UCSD-AML1 (cell line): ENCODE measurements at regions not wholly inside any gene's neighbourhood (a gene's known extent, or its start where the extent isn't known, plus 50 kb on each side); places are given as distances from the start of the nearest gene placed in this dataset.

Experiments used
- DNase-seq: peaks from one replicate; lab custom pipeline; 2025; ENCODE audit not compliant: unreplicated experiment; lab: John Stamatoyannopoulos, UW

- DNase-seq: no peak
Measured at GRCh38 chr18:39976771-39977170, 1978.3 kb upstream of the PIK3C3 start.

- no peak for DNase-seq
Measured at GRCh38 chr18:39972521-39972920, 1982.5 kb upstream of the PIK3C3 start.

- no peak for DNase-seq
Measured at GRCh38 chr18:39969803-39970494, 1985.1 kb upstream of the PIK3C3 start.

- DNase-seq: no peak
Measured at GRCh38 chr18:39966275-39966674, 1988.8 kb upstream of the PIK3C3 start.

GRCh38 chr18:39962546-39962945 is 1992.5 kb upstream of the PIK3C3 start:
- DNase-seq: no peak

- no peak for DNase-seq
Measured at GRCh38 chr18:39960550-39960949, 1994.5 kb upstream of the PIK3C3 start.

GRCh38 chr18:39959839-39960238 is 1995.2 kb upstream of the PIK3C3 start:
- DNase-seq: no peak

- no peak for DNase-seq
Measured at GRCh38 chr18:39958876-39959275, 1996.2 kb upstream of the PIK3C3 start.

GRCh38 chr18:39952816-39953215 is 2002.2 kb upstream of the PIK3C3 start:
- DNase-seq: no peak

GRCh38 chr18:39951142-39951720 is 2003.8 kb upstream of the PIK3C3 start:
- DNase-seq: no peak

GRCh38 chr18:39946623-39947061 is 2008.4 kb upstream of the PIK3C3 start:
- DNase-seq: no peak

GRCh38 chr18:39945076-39945475 is 2010.0 kb upstream of the PIK3C3 start:
- DNase-seq: no peak

- no peak for DNase-seq
Measured at GRCh38 chr18:39942702-39943101, 2012.3 kb upstream of the PIK3C3 start.

GRCh38 chr18:39938676-39939608 is 2016.1 kb upstream of the PIK3C3 start:
- no peak for DNase-seq

- no peak for DNase-seq
Measured at GRCh38 chr18:39935598-39935997, 2019.4 kb upstream of the PIK3C3 start.

- DNase-seq: no peak
Measured at GRCh38 chr18:39918847-39919246, 2036.2 kb upstream of the PIK3C3 start.

- DNase-seq: no peak
Measured at GRCh38 chr18:39913672-39914366, 2041.2 kb upstream of the PIK3C3 start.

GRCh38 chr18:39911716-39912115 is 2043.3 kb upstream of the PIK3C3 start:
- DNase-seq: no peak

- DNase-seq: no peak
Measured at GRCh38 chr18:39909706-39910105, 2045.3 kb upstream of the PIK3C3 start.

- DNase-seq: no peak
Measured at GRCh38 chr18:39886136-39886535, 2068.9 kb upstream of the PIK3C3 start.

GRCh38 chr18:39872651-39873050 is 2082.4 kb upstream of the PIK3C3 start:
- DNase-seq: no peak
